ENCODE measurements at regions not wholly inside any gene's neighbourhood (a gene's known extent, or its start where the extent isn't known, plus 50 kb on each side); places are given as distances from the start of the nearest gene placed in this dataset.

DNA sequence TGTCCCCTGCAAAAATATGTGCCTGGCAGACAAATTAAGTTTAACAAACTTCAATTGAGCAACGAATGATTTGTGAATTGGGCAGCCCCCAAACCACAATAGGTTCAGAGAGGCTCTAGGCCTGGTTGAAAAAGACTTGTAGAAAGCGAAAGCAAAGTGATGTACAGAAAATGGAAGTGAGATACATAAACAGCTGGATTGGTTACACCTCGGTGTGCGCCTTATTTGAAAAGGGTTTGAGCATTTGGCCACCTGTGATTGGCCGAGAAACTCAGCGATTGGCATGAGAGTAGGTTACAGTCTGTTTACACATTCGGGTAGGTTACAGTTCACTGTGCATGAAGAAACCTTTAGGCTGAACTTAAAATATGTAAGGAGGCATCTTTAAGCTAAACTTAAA is 136.9 kb downstream of the CD83 start:
- Histone ChIP-seq H3K4me2 (ENCODE audit: insufficient read depth, insufficient read length, low read length) (no peak overlapping the region), H3K9me3 (ENCODE audit: control insufficient read depth, low read depth, low read length) (no peaks in the 10 kb centered on the region), H2BK12ac (ENCODE audit: insufficient read length, low read depth, low read length) (no peak overlapping the region), H4K20me1 (ENCODE audit: control insufficient read depth, insufficient read depth, insufficient read length) (no peaks in the 10 kb centered on the region), H3K27me3 (ENCODE audit: insufficient read depth, low read length) (no peaks in the 10 kb centered on the region), H3K4ac (ENCODE audit: low read depth, low read length) (no peak overlapping the region), H3K14ac (ENCODE audit: insufficient read depth, low read length) (no peak overlapping the region), H2BK20ac (ENCODE audit: low read depth, low read length, poor library complexity, severe bottlenecking) (no peak overlapping the region), H3K23me2 (ENCODE audit: insufficient read length, low read depth, low read length, poor library complexity, severe bottlenecking) (no peaks in the 10 kb centered on the region), H3K79me2 (ENCODE audit: insufficient read depth, low read length) (no peaks in the 10 kb centered on the region), H2AFZ (ENCODE audit: low read length) (no peak overlapping the region), H4K8ac (replicated peaks; ENCODE audit: insufficient read length, low read depth, low read length) (no peak overlapping the region), H2BK120ac (ENCODE audit: low read depth, low read length, poor library complexity, severe bottlenecking) (no peak overlapping the region), H2BK5ac (ENCODE audit: insufficient read length, low read length) (no peak overlapping the region), H2AK5ac (ENCODE audit: insufficient read length, low read length) (no peak overlapping the region), H4K91ac (ENCODE audit: insufficient read length, low read depth, low read length) (no peak overlapping the region), H3K18ac (ENCODE audit: insufficient read length, low read depth, low read length) (no peak overlapping the region), H3T11ph (ENCODE audit: low read length) (no peak overlapping the region), H2BK15ac (ENCODE audit: low read depth, low read length) (no peak overlapping the region), H3K56ac (ENCODE audit: insufficient read length, low read depth, low read length) (no peak overlapping the region), H3K23ac (ENCODE audit: insufficient read length, low read depth, low read length) (no peak overlapping the region), H4K5ac (ENCODE audit: insufficient read length, low read depth, low read length) (no peak overlapping the region), H3K79me1 (ENCODE audit: insufficient read depth, low read depth, low read length, poor library complexity, severe bottlenecking) (no peaks in the 10 kb centered on the region), H3K9ac (ENCODE audit: extremely low read depth, insufficient read length, low read length) (no peak overlapping the region), H3K27ac (ENCODE audit: insufficient read length, low read depth, low read length) (no peak overlapping the region), H3K4me1 (ENCODE audit: insufficient read depth, low read length) (peaks cover 6% of the 10 kb centered on the region)
- H3K9me3 Mint-ChIP-seq, result no peaks in the 10 kb centered on the region; a peak in 1 of 5 replicates
- H3K27me3 Mint-ChIP-seq (ENCODE audit: low read depth), result peaks cover 4% of the 10 kb centered on the region; the same call in 1 of the 2 replicates
- no CpG with 5 or more reads among the region's 7 CpGs for WGBS (ENCODE audit: extremely low coverage, insufficient read length, low lambda C conversion rate)
- TF ChIP-seq, protein P1, sequence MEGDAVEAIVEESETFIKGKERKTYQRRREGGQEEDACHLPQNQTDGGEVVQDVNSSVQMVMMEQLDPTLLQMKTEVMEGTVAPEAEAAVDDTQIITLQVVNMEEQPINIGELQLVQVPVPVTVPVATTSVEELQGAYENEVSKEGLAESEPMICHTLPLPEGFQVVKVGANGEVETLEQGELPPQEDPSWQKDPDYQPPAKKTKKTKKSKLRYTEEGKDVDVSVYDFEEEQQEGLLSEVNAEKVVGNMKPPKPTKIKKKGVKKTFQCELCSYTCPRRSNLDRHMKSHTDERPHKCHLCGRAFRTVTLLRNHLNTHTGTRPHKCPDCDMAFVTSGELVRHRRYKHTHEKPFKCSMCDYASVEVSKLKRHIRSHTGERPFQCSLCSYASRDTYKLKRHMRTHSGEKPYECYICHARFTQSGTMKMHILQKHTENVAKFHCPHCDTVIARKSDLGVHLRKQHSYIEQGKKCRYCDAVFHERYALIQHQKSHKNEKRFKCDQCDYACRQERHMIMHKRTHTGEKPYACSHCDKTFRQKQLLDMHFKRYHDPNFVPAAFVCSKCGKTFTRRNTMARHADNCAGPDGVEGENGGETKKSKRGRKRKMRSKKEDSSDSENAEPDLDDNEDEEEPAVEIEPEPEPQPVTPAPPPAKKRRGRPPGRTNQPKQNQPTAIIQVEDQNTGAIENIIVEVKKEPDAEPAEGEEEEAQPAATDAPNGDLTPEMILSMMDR (conservative IDR thresholded peaks at IDR 0.05), result no peak
- H3K4me3 Mint-ChIP-seq, result no peak overlapping the region
- no peak for DNase-seq
- H3K36me3 Mint-ChIP-seq (ENCODE audit: insufficient read depth in 1 of 3, low read depth in 3 of 3), result no peaks in the 10 kb centered on the region
- no peak overlapping the region for H3K27ac Mint-ChIP-seq
- peaks cover 16 to 17% of the 10 kb centered on the region in 2 experiments for H3K4me1 Mint-ChIP-seq
